GM18873 (cell line): ENCODE measurements at regions not wholly inside any gene's neighbourhood (a gene's known extent, or its start where the extent isn't known, plus 50 kb on each side); places are given as distances from the start of the nearest gene placed in this dataset.
"Not testable (repeated sequence)": the region's sequence is repeated elsewhere in the genome, so short reads cannot be mapped to it uniquely, and the experiment has no call there.

ENCODE experiments used
- ATAC-seq: cut with Tn5 transposase; IDR thresholded peaks from one replicate; pipeline ENCODE4 v1.9.1; 2021; ENCODE audit warnings: mild to moderate bottlenecking, moderate library complexity, moderate number of reproducible peaks; ENCODE audit not compliant: unreplicated experiment, low FRiP score

- ATAC-seq = not testable (repeated sequence)
Observed at GRCh38 chr1:73667959-73668358, 530.0 kb downstream of the LRRIQ3 start.

- ATAC-seq = no peak
Observed at GRCh38 chr1:73662526-73662925, 535.5 kb downstream of the LRRIQ3 start.

GRCh38 chr1:73659136-73659535 lies 538.8 kb downstream of the LRRIQ3 start:
- ATAC-seq = no peak

GRCh38 chr1:73654714-73655113 lies 543.3 kb downstream of the LRRIQ3 start:
- ATAC-seq = no peak

GRCh38 chr1:73644198-73644597 lies 553.8 kb downstream of the LRRIQ3 start:
- ATAC-seq = no peak

- ATAC-seq = no peak
Observed at GRCh38 chr1:73639494-73639893, 558.5 kb downstream of the LRRIQ3 start.

GRCh38 chr1:73637264-73637663 lies 560.7 kb downstream of the LRRIQ3 start:
- ATAC-seq = no peak

- ATAC-seq = no peak
Observed at GRCh38 chr1:73635021-73635420, 563.0 kb downstream of the LRRIQ3 start.

- ATAC-seq = no peak
Observed at GRCh38 chr1:73627723-73628122, 570.3 kb downstream of the LRRIQ3 start.

- no peak for ATAC-seq
Observed at GRCh38 chr1:73626326-73626725, 571.6 kb downstream of the LRRIQ3 start.

- no peak for ATAC-seq
Observed at GRCh38 chr1:73623946-73624345, 574.0 kb downstream of the LRRIQ3 start.

- no peak for ATAC-seq
Observed at GRCh38 chr1:73617145-73617544, 580.8 kb downstream of the LRRIQ3 start.

GRCh38 chr1:73611681-73612080 lies 586.3 kb downstream of the LRRIQ3 start:
- ATAC-seq = no peak

GRCh38 chr1:73604739-73605138 lies 593.2 kb downstream of the LRRIQ3 start:
- no peak for ATAC-seq

GRCh38 chr1:73604211-73604610 lies 593.8 kb downstream of the LRRIQ3 start:
- no peak for ATAC-seq

GRCh38 chr1:73593804-73594203 lies 604.2 kb downstream of the LRRIQ3 start:
- ATAC-seq = no peak

GRCh38 chr1:73593364-73593763 lies 604.6 kb downstream of the LRRIQ3 start:
- ATAC-seq = no peak

- ATAC-seq = no peak
Observed at GRCh38 chr1:73587080-73587479, 610.9 kb downstream of the LRRIQ3 start.

- ATAC-seq = no peak
Observed at GRCh38 chr1:73577206-73577605, 620.8 kb downstream of the LRRIQ3 start.

- ATAC-seq = no peak
Observed at GRCh38 chr1:73576083-73576482, 621.9 kb downstream of the LRRIQ3 start.

GRCh38 chr1:73564294-73564693 lies 633.7 kb downstream of the LRRIQ3 start:
- no peak for ATAC-seq

GRCh38 chr1:73556270-73556669 lies 641.7 kb downstream of the LRRIQ3 start:
- no peak for ATAC-seq

- no peak for ATAC-seq
Observed at GRCh38 chr1:73537400-73537799, 660.6 kb downstream of the LRRIQ3 start.
